Testis (tissue), 2 donors: ENCODE measurements at regions not wholly inside any gene's neighbourhood (a gene's known extent, or its start where the extent isn't known, plus 50 kb on each side); places are given as distances from the start of the nearest gene placed in this dataset.

Experiments used
- DNase-seq: peaks from one replicate; pipeline ENCODE4 v3.0.0-alpha.2; 2019
- H3K27ac ChIP-seq, 2 donors: fragments of 200-600 bp; sonication (generic); one replicate each; pipeline ENCODE4 v1.5.1; 2019
- H3K27me3 ChIP-seq: fragments of 200-600 bp; sonication (generic); one replicate; pipeline ENCODE4 v1.5.1; 2019
- H3K36me3 ChIP-seq: fragments of 200-600 bp; sonication (generic); one replicate; pipeline ENCODE4 v1.5.1; 2017; ENCODE audit warnings: low read depth; ENCODE audit errors: missing control alignments
- H3K4me1 ChIP-seq: fragments of 200-600 bp; sonication (generic); one replicate; pipeline ENCODE4 v1.5.1; 2019
- H3K4me3 ChIP-seq, 2 donors: fragments of 200-600 bp; sonication (generic); one replicate each; pipeline ENCODE4 v1.5.1; 2017 to 2019
- H3K9me3 ChIP-seq: fragments of 200-600 bp; sonication (generic); one replicate; pipeline ENCODE4 v1.5.1; 2017
- CTCF ChIP-seq, 3 experiments: fragments of 450-650 bp in 2 of 3; fragments of 200-600 bp in 1 of 3; sonication (generic) in 1 of 3; IDR thresholded peaks; one replicate each; pipeline ENCODE4 v1.5.1; 2016 to 2019; ENCODE audit warnings: antibody characterized with exemption in 3 of 3, mild to moderate bottlenecking in 2 of 3, moderate library complexity in 1 of 3
- POLR2A ChIP-seq: fragments of 450-650 bp; IDR thresholded peaks from one replicate; pipeline ENCODE4 v1.6.1; 2017; ENCODE audit warnings: antibody characterized with exemption, mild to moderate bottlenecking, moderate library complexity
- WGBS, 2 donors: methylation state at CpG; one replicate each; pipeline ENCODE4 v1.1.5; 2018; 5-methylcytosine and 5-hydroxymethylcytosine counted together
- intact Hi-C: fragments of 100-400 bp; cut with DNase I; formaldehyde crosslinking; loops from one replicate; pipeline ENCODE4 v1.15.1; 2023; ENCODE audit warnings: low total_unique reads

GRCh38 chr5:155827949-155828348, 499.0 kb upstream of the SGCD start:
- H3K4me1 ChIP-seq: no peaks in the 10 kb centered on the region
- H3K9me3 ChIP-seq: no peaks in the 10 kb centered on the region
- TF ChIP-seq CTCF (IDR thresholded peaks at IDR 0.05) (no peak), POLR2A (no peak)
- no peak overlapping the region for H3K27ac ChIP-seq
- WGBS, 2 donors: 94 to 95% methylated on average over 1 of the region's 1 CpG
- H3K27me3 ChIP-seq: no peaks in the 10 kb centered on the region
- intact Hi-C loops: no loop called here
- DNase-seq: no peak
- no peaks in the 10 kb centered on the region for H3K36me3 ChIP-seq
- no peak overlapping the region for H3K4me3 ChIP-seq

DNA sequence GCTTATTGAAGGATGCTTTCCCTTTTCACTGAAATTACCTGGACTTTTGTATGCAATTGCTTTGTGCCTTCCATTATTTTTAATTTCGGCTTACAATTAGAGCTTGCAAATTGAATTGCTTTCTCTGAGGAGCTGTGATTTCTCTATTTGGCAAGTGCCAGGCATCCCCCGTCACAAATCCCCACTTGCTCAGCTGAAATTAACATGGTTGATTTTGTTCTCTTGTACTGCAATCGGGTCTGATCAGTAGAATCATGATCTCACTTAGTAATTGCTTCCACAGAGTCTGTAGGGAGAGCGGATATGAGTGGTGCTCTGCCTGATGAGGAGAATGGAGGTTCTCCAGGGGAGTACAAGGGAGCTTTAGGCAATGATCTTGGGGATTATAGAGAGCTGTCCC, 495.5 kb upstream of the SGCD start:
- H3K9me3 ChIP-seq: no peaks in the 10 kb centered on the region
- H3K27ac ChIP-seq: no peak overlapping the region
- no peak for DNase-seq
- no peaks in the 10 kb centered on the region for H3K4me1 ChIP-seq
- H3K27me3 ChIP-seq: no peaks in the 10 kb centered on the region
- TF ChIP-seq CTCF (IDR thresholded peaks at IDR 0.05) (no peak), POLR2A (no peak)
- H3K4me3 ChIP-seq: no peak overlapping the region
- intact Hi-C loops: no loop called here
- no peaks in the 10 kb centered on the region for H3K36me3 ChIP-seq
- 89 to 95% methylated on average over 4 of the region's 4 CpGs for WGBS, 2 donors

DNA sequence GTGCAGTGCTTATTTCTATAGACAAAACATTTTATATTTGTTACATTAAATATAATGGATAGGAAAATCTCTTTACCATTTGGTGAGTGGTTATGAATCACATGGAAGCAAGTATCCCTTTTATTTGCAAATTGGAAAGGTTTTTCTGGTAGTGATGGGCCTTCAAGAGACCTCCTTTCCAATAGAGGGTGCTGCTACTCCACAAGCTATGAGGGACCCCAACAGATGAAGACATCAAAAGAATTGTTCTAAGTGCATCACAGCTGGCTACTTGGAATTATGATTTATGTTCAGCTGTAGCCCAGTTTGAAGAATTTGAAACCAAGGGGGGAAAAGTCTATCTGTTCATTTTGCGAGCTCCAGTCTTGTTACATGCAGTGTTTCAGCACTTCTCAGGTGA, 493.7 kb upstream of the SGCD start:
- intact Hi-C loops: no loop called here
- no peaks in the 10 kb centered on the region for H3K9me3 ChIP-seq
- no peak overlapping the region for H3K4me3 ChIP-seq
- H3K27me3 ChIP-seq: no peaks in the 10 kb centered on the region
- TF ChIP-seq CTCF (IDR thresholded peaks at IDR 0.05): no peak
- TF ChIP-seq POLR2A: no peak
- no peak for DNase-seq
- H3K4me1 ChIP-seq: no peaks in the 10 kb centered on the region
- 94 to 95% methylated on average over 1 of the region's 1 CpG for WGBS, 2 donors
- H3K27ac ChIP-seq: no peak overlapping the region
- H3K36me3 ChIP-seq: no peaks in the 10 kb centered on the region

DNA sequence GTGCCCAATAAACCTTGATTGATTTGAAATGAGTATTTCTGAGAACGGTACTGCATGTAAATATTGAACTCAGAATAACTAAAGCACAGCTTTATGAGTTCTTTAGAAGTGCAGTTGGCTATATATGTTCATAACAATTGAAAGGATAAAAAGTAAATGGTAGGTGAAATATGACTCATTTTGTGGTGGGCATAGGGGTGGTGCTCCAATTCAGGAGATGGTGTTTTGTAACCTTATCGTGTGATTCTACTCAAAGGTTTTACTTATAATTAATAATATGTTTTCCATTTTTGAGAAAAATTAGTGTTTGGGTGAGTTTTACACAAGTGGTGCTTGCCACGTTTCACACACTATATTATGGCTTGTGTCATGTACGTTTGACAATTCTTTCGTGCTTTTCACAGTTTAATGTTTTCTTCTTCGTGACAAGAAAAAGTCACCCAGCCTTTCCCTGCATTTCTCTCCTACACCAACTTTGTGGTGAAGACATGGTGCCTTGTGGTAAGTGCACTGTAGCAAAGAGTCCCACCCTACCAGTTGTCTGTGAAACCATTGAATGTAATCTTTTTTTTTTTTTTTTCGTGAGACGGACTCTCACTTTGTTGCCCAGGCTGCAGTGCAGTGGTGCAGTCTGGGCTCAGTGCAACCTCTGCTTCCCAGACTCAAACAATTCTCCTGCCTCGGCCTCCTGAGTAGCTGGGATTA, 492.5 kb upstream of the SGCD start:
- whole genome bisulfite sequencing, 2 donors: 93 to 95% methylated on average over 9 of the region's 9 CpGs
- TF ChIP-seq POLR2A: no peak
- no peak for TF ChIP-seq CTCF (IDR thresholded peaks at IDR 0.05)

DNA sequence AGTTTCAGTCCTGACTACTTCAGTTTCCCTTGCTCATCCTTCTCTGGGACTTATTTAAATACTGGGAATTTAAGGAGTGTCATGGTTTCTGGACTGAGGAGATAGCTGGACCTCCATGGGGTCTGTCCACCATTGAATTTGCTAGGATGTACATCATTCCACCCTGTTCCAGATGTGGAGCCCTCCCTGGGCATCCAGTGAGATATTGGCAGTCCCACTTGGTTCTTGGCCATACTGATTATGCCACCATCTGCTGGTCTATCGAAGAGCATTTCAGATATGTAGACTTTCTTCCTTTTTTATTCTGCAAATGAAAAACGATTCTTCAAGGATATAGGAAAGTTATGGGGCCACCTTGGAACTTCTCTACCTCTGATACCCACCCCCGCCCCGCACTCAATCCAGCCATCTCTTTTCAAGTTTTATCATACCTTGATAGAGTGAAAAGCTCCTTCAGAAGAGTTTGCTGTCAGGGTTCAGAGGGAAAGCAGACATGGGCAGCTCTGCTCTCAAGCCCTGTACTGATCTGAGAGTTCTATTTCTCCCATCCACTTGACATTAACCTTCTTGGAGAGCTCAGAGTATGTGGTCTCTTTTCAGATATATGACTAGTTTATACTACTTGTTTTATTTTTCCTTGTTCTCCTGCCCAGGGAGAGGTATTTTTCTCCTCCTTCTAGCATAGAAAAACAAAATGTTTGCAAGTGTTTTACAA, 490.7 kb upstream of the SGCD start:
- Histone ChIP-seq H3K4me3 (no peak overlapping the region), H3K36me3 (no peaks in the 10 kb centered on the region), H3K9me3 (no peaks in the 10 kb centered on the region), H3K27ac (no peak overlapping the region), H3K27me3 (no peaks in the 10 kb centered on the region), H3K4me1 (no peaks in the 10 kb centered on the region)
- intact Hi-C loops: no loop called here
- TF ChIP-seq CTCF (IDR thresholded peaks at IDR 0.05) (no peak), POLR2A (no peak)
- 57 to 78% methylated on average over 4 of the region's 4 CpGs for WGBS, 2 donors
- no peak for DNase-seq

More for the DNA sequence above, 492.5 kb upstream of the SGCD start:
- H3K27ac ChIP-seq: no peak overlapping the region
- H3K27me3 ChIP-seq: no peaks in the 10 kb centered on the region
- no peaks in the 10 kb centered on the region for H3K4me1 ChIP-seq
- intact Hi-C loops: no loop called here
- H3K9me3 ChIP-seq: no peaks in the 10 kb centered on the region
- no peak overlapping the region for H3K4me3 ChIP-seq
- no peak for DNase-seq
- H3K36me3 ChIP-seq: no peaks in the 10 kb centered on the region
